HG03196 (cell line): ENCODE measurements at regions not wholly inside any gene's neighbourhood (a gene's known extent, or its start where the extent isn't known, plus 50 kb on each side); places are given as distances from the start of the nearest gene placed in this dataset.

Experiments used
- ATAC-seq: cut with Tn5 transposase; IDR thresholded peaks from one replicate; pipeline ENCODE4 v1.9.1; 2021; ENCODE audit not compliant: unreplicated experiment

DNA sequence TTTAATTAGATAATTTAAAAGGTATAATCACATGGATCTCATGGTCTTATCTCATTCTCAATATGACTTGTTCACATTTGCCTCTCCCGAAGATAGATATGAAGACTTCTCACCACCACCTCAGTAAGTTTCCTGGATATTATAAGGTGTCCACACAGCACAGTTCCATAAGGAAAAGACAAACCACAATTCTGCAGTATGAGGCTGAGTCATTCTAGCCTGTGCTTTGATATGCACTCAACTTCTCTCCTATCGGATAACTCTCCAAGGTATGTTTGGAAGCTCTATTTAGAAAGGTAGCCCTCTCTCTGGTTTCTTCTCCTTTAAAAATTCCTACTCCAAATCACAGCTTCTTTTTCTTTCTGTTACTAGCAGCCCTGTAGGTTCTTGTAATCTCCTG, 612.8 kb downstream of the ZPLD1 start:
- no peak for ATAC-seq

DNA sequence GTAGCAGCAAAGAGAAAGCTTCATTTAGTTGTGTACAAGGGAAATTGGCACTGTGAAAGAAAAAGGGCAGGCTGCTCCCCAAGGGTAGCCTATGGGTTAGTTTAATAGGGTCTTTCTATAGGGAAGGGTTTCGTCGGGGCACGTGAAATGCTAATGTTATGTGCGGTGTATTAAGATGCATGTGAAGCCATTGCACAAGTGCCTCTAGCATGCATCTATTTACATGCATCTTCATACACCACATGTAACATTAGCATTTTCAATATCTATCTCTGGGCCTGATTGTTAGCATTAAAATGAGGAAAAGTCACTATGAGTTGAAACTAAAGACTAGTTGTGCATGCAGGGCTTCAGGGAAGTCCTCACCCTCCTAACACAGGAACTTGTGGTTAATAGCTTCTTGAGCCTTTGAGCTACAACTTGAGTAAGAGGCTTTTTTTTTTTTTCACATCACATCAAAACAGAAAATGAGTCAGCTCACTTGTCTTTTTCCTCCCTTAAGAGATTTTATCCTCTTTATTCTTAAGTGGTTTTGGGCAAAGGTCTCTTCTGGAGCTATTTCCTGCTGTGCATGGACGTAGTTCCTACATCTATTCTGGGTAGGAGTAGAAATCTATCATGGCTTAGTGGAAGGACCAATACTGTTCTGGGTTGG, 613.4 kb downstream of the ZPLD1 start:
- no peak for ATAC-seq

DNA sequence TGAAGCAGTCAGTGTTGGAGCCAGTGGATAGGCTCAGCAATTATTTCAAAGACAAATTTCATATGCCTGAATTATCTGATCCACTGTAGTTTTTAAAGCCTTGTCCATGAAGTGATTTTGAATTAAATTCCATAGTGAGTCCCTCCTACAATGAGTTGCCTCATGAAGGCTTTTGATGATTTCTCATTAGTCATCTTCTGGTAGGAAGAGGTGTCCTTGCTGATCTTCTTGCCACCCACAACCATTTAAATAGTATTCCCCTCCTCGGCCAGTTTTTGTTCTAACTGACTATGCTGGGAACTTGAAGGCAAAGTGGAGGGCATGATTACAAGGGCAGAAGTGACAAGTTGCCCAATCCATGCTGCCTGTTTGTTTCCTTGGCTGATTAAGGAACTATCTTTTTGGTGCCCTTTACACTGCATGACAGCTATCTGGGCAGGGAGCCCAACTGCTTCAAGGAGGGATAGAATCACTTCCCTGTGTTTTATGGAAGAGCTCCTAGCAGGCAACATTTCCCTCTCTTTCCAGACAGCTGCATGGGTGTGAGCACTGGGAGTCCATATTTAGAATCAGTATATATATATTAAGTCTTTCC, 617.5 kb downstream of the ZPLD1 start:
- no peak for ATAC-seq

DNA sequence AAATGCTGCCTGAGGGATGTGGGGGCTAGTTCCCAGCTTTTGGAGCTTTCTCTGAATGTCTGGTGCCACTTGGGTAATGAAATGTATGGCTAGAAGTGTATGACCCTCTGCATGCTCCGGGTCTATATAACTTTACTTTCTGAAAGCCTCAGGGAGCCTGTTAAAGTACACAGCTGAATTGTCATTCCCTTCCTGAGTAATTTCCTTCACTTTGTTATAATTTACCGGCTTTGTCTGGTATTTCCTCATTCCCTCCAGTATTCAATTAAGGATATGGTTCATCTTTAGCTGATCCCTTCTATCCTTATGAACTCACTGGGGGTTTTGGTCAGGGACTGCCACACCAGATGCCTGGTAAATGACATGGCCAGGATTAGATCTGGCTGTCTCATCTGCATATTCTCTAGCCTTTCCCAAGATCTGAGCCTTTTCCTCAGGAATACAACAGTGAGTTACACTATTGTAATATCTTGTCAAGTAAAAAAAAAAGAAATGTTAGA, 620.3 kb downstream of the ZPLD1 start:
- no peak for ATAC-seq

DNA sequence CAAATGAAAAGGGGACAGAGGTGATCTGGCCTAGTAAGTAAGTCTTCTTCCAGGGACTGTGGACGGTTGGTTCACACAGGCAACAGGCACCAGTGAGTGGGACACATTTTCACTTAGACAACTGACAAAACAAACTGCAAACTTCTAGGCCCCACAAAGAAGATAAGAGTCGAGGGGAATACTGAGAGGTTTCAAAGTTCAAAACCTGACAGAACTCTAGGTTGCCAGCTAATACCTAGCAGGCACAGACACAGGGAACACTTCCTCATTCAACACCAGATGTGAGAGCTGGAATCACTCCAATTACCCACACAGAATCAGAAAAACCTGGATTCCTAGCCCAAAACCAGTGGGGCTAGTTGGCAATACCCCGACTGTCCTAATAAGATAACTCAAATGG, 621.7 kb downstream of the ZPLD1 start:
- ATAC-seq, result no peak

DNA sequence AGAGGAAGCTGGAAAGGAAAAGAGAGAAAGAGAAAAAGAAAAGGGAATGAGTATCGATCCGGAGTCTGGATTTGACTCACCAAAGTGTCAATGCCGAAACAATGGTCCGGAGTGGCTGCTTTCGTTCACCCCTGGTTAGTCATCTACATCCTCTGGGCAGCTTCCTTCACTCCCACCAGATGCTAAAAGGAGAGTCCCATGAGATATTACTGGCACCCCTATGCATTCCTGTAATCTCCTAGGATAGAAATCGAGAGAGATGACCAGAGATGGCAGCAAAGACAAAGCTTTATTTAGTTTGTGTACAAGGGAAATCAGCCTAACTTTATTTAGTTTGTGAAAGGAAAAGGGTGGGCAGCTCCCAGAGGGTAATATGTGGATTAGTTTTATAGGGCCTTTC, 622.2 kb downstream of the ZPLD1 start:
- ATAC-seq, result no peak

DNA sequence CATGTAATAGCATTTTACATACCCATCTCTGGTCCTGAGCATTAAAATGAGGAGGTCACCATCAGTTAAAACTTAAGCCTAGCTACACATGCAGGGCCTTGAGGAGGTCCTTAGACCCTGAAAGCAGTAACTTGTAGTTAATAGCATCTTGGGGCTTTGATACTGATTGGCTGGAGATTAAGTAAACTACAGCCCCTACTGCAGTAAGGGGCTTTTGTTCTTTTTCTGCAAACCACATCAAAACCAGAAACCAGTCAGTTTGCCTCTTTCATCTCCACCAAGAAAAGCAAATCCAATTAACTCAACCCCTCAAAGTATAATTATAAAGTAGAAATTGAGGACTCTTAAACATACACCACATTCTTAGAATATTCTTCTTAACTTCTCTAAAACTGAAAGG, 622.7 kb downstream of the ZPLD1 start:
- ATAC-seq, result no peak

DNA sequence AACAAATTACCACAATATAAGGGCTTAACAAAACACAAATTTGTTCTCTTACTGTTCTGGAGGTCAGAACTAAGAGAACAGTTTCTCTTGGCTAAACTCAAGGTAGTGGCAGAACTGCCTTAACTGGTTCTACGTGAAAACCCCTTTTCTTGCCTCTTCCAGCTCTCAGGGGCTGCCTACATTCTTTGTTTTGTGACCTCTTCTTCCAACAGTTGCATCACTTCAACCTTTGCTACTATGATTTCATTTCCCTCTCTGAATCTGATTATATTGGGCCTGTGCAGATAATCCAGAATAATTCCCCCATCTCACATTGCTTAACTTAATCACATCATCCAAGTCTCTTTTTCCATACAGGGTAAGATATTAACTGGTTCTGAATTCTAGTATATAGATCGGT, 624.6 kb downstream of the ZPLD1 start:
- ATAC-seq, result no peak

DNA sequence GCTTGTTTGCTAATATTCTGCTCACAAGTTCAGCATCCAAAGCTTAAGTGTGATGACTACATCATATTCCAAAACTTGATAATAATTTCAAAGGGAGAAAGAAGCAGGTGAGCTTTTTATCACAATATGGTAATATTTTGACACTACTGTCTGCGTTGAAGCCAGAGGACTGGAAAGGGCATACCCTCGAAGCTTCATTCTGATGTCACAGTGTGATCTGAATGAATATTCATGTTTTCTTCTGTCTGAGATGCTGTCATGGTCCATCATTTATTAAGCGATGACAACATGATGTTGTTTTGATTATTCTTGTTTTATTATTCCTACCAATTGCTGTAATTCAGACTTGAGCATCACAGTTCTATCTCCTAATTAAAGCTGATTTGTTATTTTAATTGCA, 625.4 kb downstream of the ZPLD1 start:
- ATAC-seq, result no peak

DNA sequence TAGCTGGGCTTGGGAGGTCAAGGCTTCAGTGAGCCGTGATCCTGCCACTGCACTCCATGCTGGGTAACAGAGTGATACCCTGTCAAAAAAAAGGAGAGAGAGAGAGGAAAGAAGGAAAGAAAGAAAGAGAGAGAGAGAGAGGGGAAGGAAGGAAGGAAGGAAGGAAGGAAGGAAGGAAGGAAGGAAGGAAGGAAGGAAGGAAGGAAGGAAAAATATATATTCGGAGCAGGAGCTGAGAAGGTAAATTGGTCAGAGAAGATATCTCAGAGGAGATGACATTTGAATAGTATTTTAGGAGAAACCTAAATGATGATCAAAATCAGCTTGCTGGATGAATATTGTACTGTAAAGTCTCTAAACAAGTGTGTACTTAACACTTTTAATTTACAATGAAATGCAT, 633.1 kb downstream of the ZPLD1 start:
- ATAC-seq, result no peak

DNA sequence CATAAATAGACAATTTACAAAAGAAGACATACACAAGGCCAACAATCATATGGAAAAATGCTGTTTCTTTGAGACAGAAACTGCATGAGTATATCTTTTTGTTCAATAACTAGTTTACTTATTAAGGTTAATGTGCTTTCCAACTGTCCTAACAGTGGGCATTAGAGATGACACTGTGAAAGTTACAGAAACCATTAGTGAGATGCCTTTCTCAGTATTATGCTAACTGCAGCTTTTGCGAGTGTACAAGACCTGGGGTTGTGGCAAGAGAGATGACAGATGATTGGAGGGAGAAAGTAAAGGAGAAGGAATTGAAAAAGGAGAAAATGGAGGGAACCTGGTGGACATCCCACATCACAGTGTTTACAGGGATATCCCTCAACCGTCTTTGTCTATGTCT, 640.5 kb downstream of the ZPLD1 start:
- no peak for ATAC-seq

DNA sequence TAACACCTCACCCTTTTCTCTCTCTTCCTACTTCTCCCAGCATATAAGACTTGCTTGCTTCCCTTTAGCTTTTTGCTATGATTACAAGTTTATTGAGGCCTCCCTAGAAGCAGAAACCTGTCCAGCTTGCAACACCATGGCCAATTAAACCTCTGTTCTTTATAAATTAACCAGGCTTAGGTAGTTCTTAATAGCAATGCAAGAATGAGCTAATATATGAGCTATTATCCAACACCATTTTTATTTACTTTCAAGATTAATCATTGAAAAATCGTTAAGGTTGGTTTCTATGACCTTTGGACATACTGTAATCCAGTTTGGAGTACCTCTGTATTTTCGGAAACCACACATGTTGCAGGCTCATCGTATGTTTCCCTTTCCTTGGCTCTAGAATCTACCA, 643.1 kb downstream of the ZPLD1 start:
- ATAC-seq, result no peak

DNA sequence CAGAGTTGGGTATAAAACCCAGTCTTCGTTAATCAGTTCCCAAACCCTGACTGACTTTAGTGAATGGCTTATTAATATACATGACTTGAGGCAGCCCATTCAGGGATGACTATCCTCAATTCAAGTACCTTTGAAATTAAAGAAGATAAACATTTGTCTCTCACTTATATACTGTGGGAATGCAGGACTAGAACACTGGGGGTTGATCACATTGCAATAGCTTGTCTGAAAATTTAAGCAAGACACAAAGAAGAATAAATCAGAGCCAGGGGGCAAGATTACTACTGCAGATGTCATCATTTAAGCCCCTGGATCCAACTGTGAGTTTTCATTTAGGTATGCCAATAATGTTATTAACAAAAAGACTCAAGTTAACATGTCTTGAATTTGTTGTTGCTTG, 647.7 kb downstream of the ZPLD1 start:
- no peak for ATAC-seq

DNA sequence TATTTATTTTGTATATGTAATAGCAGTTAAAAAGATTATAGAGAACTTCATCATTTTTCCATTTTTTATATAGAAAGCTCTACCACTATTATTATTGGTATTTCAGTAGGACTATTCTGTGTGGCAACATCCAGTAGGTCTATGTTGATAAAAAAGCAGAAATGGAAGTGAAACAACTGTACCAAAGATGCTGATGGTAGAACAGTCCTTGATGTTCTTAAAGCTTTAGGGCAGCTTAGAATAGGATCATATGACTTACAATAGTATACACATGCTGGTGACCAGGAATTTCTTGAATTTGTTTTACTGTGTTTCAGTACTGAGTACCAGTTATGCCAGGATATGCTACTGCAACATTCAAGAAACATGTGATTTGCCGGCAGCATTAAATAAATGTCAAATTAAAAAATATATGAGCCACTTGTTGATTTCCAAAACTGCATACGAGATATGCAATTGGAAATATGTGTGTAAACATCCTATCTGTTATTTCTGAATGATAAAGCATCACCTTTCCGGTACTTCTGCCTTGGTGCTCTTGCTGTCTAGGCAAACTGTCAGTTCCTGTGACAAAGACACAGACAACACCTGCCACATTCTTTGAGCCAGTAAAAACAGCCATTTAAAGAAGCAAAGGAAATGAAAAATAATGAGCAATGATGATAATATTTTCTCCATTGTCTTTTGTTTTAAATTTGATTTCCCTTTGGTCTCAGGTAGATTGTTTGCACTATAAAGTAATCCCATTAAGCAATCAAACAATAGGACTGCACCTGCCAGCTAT, 649.2 kb downstream of the ZPLD1 start:
- no peak for ATAC-seq

DNA sequence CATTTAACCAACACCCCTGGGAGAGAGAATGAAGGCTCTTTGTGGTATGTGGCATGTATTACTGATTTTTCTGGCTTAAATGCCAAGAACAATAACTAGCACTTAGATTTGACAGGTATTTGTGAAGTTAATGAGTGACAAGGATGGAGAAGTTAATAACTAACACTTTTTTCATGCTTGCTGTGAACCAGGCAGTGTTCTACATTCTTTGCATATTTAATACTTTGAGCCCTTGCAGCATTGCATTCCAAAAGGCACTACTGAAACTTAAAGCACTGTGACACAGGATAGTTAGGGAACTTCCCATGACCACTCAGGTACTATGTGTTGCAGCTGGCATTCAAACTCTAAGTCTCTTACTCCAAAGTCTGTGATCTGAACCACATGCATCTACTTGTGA, 650.6 kb downstream of the ZPLD1 start:
- ATAC-seq, result peak; percentile 86

DNA sequence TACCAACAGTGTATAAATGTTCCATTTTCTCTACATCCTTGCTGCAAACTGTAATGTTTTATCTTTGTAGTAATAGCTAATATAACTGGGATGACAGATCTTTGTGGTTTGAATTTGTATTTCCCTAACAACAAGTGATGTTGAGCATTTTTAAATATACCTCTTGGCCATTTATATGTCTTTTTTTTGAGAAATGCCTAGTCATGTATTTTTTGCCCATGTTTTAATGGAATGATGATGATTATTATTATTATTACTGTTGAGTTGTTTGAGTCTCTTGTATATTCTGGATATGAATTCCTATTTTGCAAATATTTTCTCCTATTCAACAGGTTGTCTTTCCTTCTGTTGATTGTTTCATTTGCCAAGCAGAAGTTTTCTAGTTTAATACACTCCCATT, 654.9 kb downstream of the ZPLD1 start:
- no peak for ATAC-seq

DNA sequence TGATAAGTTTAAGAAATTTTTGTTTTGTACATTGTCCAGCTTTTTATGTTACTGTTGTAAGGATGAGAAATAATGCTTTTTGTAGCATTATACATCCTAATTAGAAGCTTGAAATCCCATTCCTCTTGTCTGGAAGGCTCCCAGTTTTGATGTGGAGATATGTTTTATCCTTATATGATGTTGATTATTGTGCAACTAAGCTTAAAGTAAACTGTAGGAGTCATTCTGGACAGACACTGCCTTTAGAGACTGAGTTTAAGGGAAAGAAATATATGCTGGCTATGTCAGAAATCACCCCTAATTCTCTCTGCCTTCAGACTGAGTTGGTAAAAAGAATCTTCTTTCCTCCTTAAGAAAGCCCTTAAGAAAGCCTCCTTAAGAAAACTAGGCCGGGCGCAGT, 670.4 kb downstream of the ZPLD1 start:
- no peak for ATAC-seq

DNA sequence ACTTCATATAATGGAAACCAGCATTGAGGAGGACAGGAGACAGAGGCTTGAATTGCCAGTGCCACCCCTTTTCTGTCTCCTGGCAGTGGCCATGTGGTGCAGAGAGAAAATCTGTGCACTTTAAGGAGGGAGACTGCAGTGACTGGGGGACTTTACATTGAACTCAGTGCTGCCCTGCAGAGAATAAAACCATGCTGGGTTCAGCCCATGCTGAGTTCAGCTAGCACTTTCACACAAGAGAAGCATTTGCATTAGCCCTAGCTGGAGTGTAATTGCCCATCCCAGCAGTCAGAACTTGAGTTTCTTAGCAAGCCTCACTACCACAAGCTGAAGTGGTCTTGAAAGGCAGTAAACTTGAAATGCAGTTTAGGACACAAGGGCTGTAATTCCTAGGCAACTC, 677.5 kb downstream of the ZPLD1 start:
- no peak for ATAC-seq

DNA sequence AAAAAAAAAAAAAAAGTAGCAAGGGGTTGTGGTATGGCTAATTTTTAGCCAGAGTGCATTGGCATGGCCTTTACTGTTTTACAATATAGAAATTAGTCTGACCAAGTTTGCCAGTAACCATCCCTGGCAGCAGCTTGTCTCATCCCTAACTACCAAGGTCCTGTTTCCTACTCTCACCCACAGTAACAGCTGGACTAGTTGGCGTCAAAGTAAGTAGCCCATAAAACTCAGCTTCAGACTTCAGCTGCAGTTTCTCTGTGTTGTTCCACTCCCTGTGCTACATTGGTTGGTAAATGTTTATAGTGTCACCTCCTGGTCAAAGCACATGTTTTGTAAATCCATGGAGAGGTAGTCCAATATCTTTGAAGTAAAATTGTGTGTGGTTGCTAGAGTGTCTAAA, 691.3 kb downstream of the ZPLD1 start:
- peak; percentile 52 for ATAC-seq

DNA sequence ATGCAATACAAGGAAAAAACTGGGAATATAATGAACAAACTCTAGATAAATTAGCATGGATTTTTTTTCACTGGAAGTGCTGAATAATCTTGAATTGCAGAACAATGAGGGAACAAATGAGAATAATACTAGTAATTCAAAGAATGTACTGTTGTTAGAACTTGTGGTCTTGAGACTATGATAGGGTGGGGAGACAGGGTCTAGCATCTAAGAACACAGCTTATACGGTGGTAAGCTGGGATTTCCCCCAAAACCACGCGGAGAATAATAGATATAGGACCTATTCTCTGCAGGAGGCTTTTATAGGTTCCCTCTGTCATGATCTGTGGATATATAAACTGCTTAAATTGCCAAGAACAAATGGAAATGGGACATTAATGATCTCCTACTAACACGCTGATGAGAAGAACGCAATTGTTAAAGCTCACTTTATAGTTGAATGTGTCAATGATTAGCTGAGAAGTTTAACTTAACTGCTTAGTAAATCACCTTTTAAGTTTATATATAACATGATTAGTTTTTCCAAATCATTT, 692.3 kb downstream of the ZPLD1 start:
- ATAC-seq, result peak; percentile 38

DNA sequence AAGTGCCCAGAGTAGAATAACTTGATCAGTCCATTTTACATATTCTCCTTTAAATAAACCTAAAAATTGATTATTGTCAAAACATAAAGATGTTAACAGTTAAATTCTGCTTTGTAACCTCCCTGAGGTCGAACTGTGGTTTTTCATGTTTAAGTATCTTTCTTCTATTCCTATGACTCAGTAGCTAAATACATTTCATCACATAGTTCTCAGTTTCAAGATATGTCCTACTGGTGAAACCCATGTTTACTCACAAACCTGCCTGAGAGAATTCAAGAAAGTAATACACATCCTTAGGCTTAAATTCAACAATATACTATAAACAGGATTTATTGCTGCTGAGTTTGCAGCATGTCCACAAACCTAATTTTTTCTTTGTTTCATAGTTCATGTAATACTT, 692.9 kb downstream of the ZPLD1 start:
- ATAC-seq, result peak; percentile 82
